ENCODE measurements at regions not wholly inside any gene's neighbourhood (a gene's known extent, or its start where the extent isn't known, plus 50 kb on each side); places are given as distances from the start of the nearest gene placed in this dataset.
"Not testable (repeated sequence)": the region's sequence is repeated elsewhere in the genome, so short reads cannot be mapped to it uniquely, and the experiment has no call there.

- POLR2A ChIA-PET; FAIRE-seq; H4K20me1 ChIP-seq (replicated peaks; ENCODE audit: control insufficient read depth, extremely low read depth, insufficient read depth, low read length); dilution Hi-C loops (cut with MboI; ENCODE audit: extremely low pct_ligation_motif_present, low sequenced_read_pairs); BruUV-seq (replicated peaks); H3K9me3 ChIP-seq (replicated peaks; ENCODE audit: control insufficient read depth, insufficient read depth, low read length); H3K9me1 ChIP-seq (replicated peaks; ENCODE audit: control insufficient read depth, extremely low read depth, insufficient read depth, low read length); H3K79me2 ChIP-seq (ENCODE audit: control insufficient read depth, insufficient read depth, low read length); H2AFZ ChIP-seq (ENCODE audit: low read depth, low read length); H3K4me3 ChIP-seq (replicated peaks in 1 of 3; ENCODE audit: insufficient read depth in 1 of 3, low read depth in 1 of 3, low read length in 3 of 3); DNase-seq (ENCODE audit: low read depth, low spot score); H3K27ac ChIP-seq (ENCODE audit: insufficient read depth, low read depth, low read length); H3K9ac ChIP-seq (replicated peaks; ENCODE audit: extremely low read depth, insufficient read depth, low read length); H3K4me1 ChIP-seq (ENCODE audit: control insufficient read depth, extremely low read depth, insufficient read depth, low read length); H3K4me2 ChIP-seq (ENCODE audit: insufficient read depth, low read length); CTCF ChIA-PET; H3K36me3 ChIP-seq (ENCODE audit: control insufficient read depth in 2 of 2, extremely low read depth in 1 of 2, insufficient read depth in 2 of 2, low read length in 2 of 2); intact Hi-C loops (cut with micrococcal nuclease); H3K27me3 ChIP-seq (ENCODE audit: control insufficient read depth in 2 of 2, insufficient read depth in 2 of 2, low read length in 2 of 2): not testable (repeated sequence)
These were observed 161.5 kb downstream of the NR2F2 start for GRCh38 chr15:96491700-96492644.

- TF ChIP-seq GATA2 (IDR thresholded peaks at IDR 0.05; ENCODE audit: insufficient read depth, insufficient read length, low read depth, low read length), result no peak
- TF ChIP-seq MYC (IDR thresholded peaks at IDR 0.05; ENCODE audit: low read depth, low read length), result no peak
- TF ChIP-seq, protein P1, sequence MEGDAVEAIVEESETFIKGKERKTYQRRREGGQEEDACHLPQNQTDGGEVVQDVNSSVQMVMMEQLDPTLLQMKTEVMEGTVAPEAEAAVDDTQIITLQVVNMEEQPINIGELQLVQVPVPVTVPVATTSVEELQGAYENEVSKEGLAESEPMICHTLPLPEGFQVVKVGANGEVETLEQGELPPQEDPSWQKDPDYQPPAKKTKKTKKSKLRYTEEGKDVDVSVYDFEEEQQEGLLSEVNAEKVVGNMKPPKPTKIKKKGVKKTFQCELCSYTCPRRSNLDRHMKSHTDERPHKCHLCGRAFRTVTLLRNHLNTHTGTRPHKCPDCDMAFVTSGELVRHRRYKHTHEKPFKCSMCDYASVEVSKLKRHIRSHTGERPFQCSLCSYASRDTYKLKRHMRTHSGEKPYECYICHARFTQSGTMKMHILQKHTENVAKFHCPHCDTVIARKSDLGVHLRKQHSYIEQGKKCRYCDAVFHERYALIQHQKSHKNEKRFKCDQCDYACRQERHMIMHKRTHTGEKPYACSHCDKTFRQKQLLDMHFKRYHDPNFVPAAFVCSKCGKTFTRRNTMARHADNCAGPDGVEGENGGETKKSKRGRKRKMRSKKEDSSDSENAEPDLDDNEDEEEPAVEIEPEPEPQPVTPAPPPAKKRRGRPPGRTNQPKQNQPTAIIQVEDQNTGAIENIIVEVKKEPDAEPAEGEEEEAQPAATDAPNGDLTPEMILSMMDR (IDR thresholded peaks at IDR 0.05; ENCODE audit: extremely low read depth in 1 of 2, insufficient read depth in 1 of 2, low read depth in 1 of 2, low read length in 2 of 2), result no peak
- TF ChIP-seq POLR2A (IDR thresholded peaks at IDR 0.05; ENCODE audit: low read depth, low read length), result no peak
- TF ChIP-seq JUN (IDR thresholded peaks at IDR 0.05; ENCODE audit: borderline replicate concordance, insufficient read depth, insufficient read length, low read depth), result no peak
- no peak for TF ChIP-seq EZH2 (IDR thresholded peaks at IDR 0.05; ENCODE audit: borderline replicate concordance, low read depth, low read length, severe bottlenecking)
- no peak for TF ChIP-seq MAX (IDR thresholded peaks at IDR 0.05; ENCODE audit: insufficient read depth, insufficient read length)
- no peak for TF ChIP-seq FOS (IDR thresholded peaks at IDR 0.05; ENCODE audit: borderline replicate concordance, insufficient read depth, low read length)
- TF ChIP-seq POLR2AphosphoS5 (IDR thresholded peaks at IDR 0.05; ENCODE audit: insufficient read depth, low read depth, low read length), result no peak
- H3K9me3 ChIP-seq (replicated peaks; ENCODE audit: control insufficient read depth, insufficient read depth, low read length), result no peaks in the 10 kb centered on the region
- no TSS peak for BruUV-seq (replicated peaks)
- no peak for FAIRE-seq
- H3K27ac ChIP-seq (ENCODE audit: insufficient read depth, low read depth, low read length), result no peak overlapping the region
- H4K20me1 ChIP-seq (replicated peaks; ENCODE audit: control insufficient read depth, extremely low read depth, insufficient read depth, low read length), result no peaks in the 10 kb centered on the region
- ChIA-PET CTCF (no interaction called here), POLR2A (no interaction called here)
- intact Hi-C loops (cut with micrococcal nuclease) (no loop called here), dilution Hi-C loops (cut with MboI; ENCODE audit: extremely low pct_ligation_motif_present, low sequenced_read_pairs) (no loop called here)
- no peaks in the 10 kb centered on the region for H3K9me1 ChIP-seq (replicated peaks; ENCODE audit: control insufficient read depth, extremely low read depth, insufficient read depth, low read length)
- peaks cover 0 to 2% of the 10 kb centered on the region in 2 experiments for H3K27me3 ChIP-seq (ENCODE audit: control insufficient read depth in 2 of 2, insufficient read depth in 2 of 2, low read length in 2 of 2)
- H3K4me2 ChIP-seq (ENCODE audit: insufficient read depth, low read length), result no peak overlapping the region
- H3K9ac ChIP-seq (replicated peaks; ENCODE audit: extremely low read depth, insufficient read depth, low read length), result no peak overlapping the region
- no peaks in the 10 kb centered on the region for H3K36me3 ChIP-seq (ENCODE audit: control insufficient read depth in 2 of 2, extremely low read depth in 1 of 2, insufficient read depth in 2 of 2, low read length in 2 of 2)
- no peak overlapping the region for H2AFZ ChIP-seq (ENCODE audit: low read depth, low read length)
- H3K4me3 ChIP-seq (replicated peaks in 1 of 3; ENCODE audit: insufficient read depth in 1 of 3, low read depth in 1 of 3, low read length in 3 of 3), result no peak overlapping the region
- no peak for DNase-seq (ENCODE audit: low read depth, low spot score)
- no peaks in the 10 kb centered on the region for H3K4me1 ChIP-seq (ENCODE audit: control insufficient read depth, extremely low read depth, insufficient read depth, low read length)
- no peaks in the 10 kb centered on the region for H3K79me2 ChIP-seq (ENCODE audit: control insufficient read depth, insufficient read depth, low read length)
These were observed 164.0 kb downstream of the NR2F2 start for GRCh38 chr15:96494505-96494904.

All from endothelial cell of umbilical vein (primary cell).